IgD-negative memory B cell (primary cell): ENCODE measurements at regions not wholly inside any gene's neighbourhood (a gene's known extent, or its start where the extent isn't known, plus 50 kb on each side); places are given as distances from the start of the nearest gene placed in this dataset.

Experiments
- H3K27ac Mint-ChIP-seq, 3 donors: one replicate each; pipeline ENCODE4 v1.8.0; 2020 to 2022; ENCODE audit warnings: mild to moderate bottlenecking in 3 of 3, mixed read lengths in 3 of 3, moderate library complexity in 1 of 3
- H3K27me3 Mint-ChIP-seq: one replicate; pipeline ENCODE4 v1.8.0; 2021; ENCODE audit warnings: mixed read lengths
- H3K36me3 Mint-ChIP-seq: one replicate; pipeline ENCODE4 v1.8.0; 2020; ENCODE audit warnings: mild to moderate bottlenecking, mixed read lengths
- H3K4me1 Mint-ChIP-seq, 3 donors: one replicate each; pipeline ENCODE4 v1.8.0; 2020 to 2022; ENCODE audit warnings: mixed read lengths in 3 of 3, mild to moderate bottlenecking in 1 of 3
- H3K4me3 Mint-ChIP-seq, 4 donors: one replicate each; pipeline ENCODE4 v1.8.0; 2020 to 2022; ENCODE audit warnings: mild to moderate bottlenecking in 4 of 4, mixed read lengths in 4 of 4, moderate library complexity in 3 of 4
- H3K9me3 Mint-ChIP-seq, 3 donors: one replicate each; pipeline ENCODE4 v1.8.0; 2020 to 2021; ENCODE audit warnings: mixed read lengths in 3 of 3, mild to moderate bottlenecking in 1 of 3

DNA sequence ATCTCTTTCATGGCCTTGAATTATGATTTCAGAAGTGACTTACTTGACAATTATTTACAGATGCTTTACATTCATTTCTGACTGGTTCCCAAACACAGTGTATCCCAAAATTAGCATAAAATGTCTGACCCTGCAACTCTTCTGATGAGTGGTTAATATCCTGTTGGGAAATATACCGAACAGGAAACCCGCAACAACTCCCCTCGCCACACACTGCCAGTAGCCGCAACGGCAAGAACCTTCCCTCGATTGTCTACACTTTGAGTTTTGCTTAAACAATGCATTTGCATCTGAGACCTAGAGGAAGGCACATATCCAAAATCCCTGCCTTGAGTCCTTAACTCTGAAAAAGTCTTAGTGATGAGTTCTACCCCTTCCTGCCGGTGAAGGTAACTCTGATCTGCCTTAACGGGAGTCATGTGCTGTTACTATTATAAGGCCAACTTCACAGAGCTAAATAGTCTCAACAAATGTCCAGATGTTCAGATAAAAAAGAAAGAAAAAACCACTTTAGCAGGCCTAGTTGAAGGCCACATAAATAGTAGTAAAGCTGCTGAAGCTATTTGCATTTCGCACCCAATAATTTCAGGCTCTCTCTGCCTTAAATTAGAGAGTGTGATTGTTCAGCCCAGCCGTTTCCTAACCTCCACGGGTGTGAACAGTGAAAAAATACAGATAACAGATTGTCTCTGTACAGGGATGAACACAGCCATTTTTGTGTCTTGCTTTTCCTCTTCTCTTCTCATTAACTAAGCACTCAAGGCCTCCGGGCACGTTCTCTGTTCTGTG, 321.1 kb downstream of the HS3ST3B1 start:
- H3K4me3 Mint-ChIP-seq, result no peak overlapping the region
- H3K36me3 Mint-ChIP-seq, result no peaks in the 10 kb centered on the region
- H3K27ac Mint-ChIP-seq, result no peak overlapping the region
- H3K27me3 Mint-ChIP-seq, result peaks cover 6% of the 10 kb centered on the region
- H3K4me1 Mint-ChIP-seq, result peaks cover 0 to 1% (median 1%) of the 10 kb centered on the region in 3 donors
- peaks cover 0 to 1% (median 0%) of the 10 kb centered on the region in 3 donors for H3K9me3 Mint-ChIP-seq

DNA sequence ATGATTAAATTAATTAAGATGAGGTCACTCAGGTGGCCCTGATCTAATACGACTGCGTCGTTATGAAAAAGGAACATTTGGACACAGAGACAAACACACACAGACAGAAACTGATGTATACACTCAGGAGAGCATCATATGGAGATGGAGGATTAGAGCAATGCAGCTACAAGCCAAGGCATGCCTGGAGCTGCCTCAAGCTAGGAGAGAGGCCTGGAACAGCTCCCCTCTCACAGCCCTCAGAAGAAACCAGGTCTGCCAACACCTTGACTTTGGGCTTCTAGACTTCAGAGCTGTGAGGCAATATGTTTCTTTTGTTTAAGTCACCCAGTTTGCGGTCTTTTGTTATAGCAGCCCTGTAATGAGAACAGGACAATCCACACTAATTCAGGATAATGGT, 318.9 kb downstream of the HS3ST3B1 start:
- no peak overlapping the region for H3K27ac Mint-ChIP-seq
- no peak overlapping the region for H3K4me3 Mint-ChIP-seq
- H3K36me3 Mint-ChIP-seq, result no peaks in the 10 kb centered on the region
- peaks cover 0 to 1% (median 1%) of the 10 kb centered on the region in 3 donors for H3K4me1 Mint-ChIP-seq
- peaks cover 0 to 1% (median 0%) of the 10 kb centered on the region in 3 donors for H3K9me3 Mint-ChIP-seq
- H3K27me3 Mint-ChIP-seq, result peaks cover 5% of the 10 kb centered on the region

DNA sequence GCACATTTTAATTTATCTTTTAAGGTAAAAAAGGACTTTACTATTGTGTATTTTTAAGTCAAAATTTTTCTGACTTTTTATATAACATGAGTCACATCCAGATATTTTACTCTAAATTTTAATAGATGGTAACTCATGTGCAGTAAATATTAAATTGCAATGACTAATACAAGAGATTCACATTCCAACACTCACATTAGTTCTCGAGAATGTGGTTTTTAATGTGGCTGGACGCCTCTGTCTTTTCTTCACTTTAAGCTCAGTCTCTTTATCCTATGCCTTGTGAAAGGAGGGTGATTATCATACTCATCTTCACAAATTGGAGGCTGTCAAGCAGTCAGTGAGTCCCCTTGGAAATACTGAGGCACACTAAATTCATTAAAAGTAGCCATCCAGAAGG, 315.6 kb downstream of the HS3ST3B1 start:
- Mint-ChIP-seq H3K27ac (no peak overlapping the region), H3K27me3 (peaks cover 4% of the 10 kb centered on the region), H3K4me1 (peaks cover 0 to 4% (median 0%) of the 10 kb centered on the region in 3 donors), H3K36me3 (no peaks in the 10 kb centered on the region), H3K4me3 (no peak overlapping the region), H3K9me3 (peaks cover 0 to 8% (median 6%) of the 10 kb centered on the region in 3 donors)

DNA sequence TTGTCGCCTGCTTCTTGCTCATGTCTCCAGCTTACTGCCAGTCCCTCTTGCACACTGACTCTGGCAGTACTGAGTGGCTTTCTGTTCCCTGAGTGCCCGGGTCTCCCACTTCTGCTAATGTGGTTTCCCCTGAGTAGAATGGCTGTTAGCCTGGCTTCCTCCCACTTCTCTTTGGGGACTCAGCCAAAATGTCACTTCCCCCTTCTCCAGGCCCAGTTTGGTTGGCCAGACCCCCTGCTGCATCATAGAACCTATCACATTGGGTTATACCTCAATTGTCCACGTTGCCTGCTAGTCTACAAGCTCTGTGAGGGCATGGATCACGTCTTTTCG, 304.4 kb downstream of the HS3ST3B1 start:
- peak overlapping the region; percentile 59 to 93 (median 60) for H3K27ac Mint-ChIP-seq
- H3K4me3 Mint-ChIP-seq, result peak overlapping the region; percentile 42 to 86 (median 68)

DNA sequence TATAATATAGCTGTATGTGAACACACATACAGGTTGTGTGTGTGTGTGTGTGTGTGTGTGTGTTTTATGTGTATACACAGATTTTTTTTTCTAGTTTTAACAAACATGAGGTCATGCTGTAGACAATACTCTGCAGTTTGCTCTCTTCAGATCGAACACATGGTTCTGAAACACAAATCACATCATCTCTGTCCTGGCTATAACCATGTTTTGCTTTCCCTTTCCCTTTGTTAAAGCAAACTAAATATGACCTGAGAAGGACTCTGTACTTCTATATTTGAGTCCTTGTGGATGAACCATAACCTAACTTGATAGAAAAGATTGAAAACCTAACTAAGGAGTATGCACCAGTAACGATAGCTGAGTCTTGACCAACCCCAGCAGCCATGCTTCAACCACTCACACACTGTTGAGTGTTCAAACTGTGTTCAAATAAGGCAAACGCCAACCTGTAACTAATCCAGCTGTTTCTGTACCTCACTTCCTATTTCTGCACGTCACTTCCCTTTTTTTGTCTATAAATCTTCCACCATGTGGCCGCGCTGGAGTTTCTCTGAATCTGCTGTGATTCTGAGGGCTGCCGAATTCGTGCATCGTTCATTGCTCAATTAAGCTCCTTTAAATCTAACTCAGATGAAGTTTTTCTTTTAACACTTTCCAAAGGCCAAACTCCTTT, 303.8 kb downstream of the HS3ST3B1 start:
- Mint-ChIP-seq H3K9me3 (peaks cover 7 to 22% (median 11%) of the 10 kb centered on the region in 3 donors), H3K4me1 (peaks cover 7 to 19% (median 9%) of the 10 kb centered on the region in 3 donors), H3K36me3 (peaks cover 3% of the 10 kb centered on the region), H3K27me3 (peaks cover 4% of the 10 kb centered on the region), H3K4me3 (peak overlapping the region; percentile 42 to 86 (median 68)), H3K27ac (peak overlapping the region; percentile 59 to 93 (median 60))

More for the DNA sequence above, 304.4 kb downstream of the HS3ST3B1 start:
- Mint-ChIP-seq H3K27me3 (peaks cover 4% of the 10 kb centered on the region), H3K4me1 (peaks cover 7 to 20% (median 9%) of the 10 kb centered on the region in 3 donors), H3K9me3 (peaks cover 11 to 24% (median 16%) of the 10 kb centered on the region in 3 donors), H3K36me3 (peaks cover 3% of the 10 kb centered on the region)

DNA sequence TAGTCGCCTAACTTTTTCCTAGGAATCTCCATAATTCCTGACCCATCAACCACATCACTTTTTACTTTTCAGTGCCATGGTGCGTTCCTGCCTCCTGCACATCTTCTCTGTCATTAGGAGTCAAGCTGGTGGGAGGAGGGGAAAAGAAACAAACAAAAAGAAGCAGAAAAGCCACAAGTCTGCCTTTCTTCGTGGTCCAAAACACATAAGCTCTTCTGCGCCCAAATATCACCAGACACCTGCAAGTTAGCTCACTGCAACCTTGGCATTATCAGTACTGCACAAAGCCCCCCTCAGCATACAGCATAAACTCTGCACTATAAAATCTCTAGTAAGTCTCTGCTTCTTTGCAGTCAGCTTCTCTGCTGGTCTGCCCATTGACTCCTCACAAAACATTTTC, 295.3 kb downstream of the HS3ST3B1 start:
- H3K27ac Mint-ChIP-seq, result no peak overlapping the region
- peaks cover 0 to 8% (median 2%) of the 10 kb centered on the region in 3 donors for H3K9me3 Mint-ChIP-seq
- H3K4me3 Mint-ChIP-seq, result no peak overlapping the region
- peaks cover 13% of the 10 kb centered on the region for H3K27me3 Mint-ChIP-seq
- no peaks in the 10 kb centered on the region for H3K4me1 Mint-ChIP-seq
- H3K36me3 Mint-ChIP-seq, result no peaks in the 10 kb centered on the region

DNA sequence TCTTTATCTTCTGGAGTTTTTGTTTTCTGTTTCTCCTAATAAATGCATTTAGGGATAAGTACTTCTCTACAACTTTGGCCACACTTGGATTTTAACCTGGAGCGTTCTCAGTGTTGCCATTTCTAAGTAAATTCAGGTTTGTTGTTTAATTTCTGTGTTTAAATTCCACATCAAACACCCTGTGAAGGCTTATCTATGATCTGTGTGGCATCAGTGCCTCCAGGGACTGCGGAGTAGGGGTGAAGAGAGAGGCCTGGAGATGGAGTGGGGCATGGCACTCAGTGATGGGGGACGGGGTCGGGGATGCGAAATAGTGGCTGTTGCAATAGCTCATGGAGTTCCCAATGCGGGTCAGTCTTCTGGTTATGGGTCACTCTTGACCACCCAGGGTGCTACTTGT, 294.8 kb downstream of the HS3ST3B1 start:
- H3K4me1 Mint-ChIP-seq, result no peaks in the 10 kb centered on the region
- H3K27ac Mint-ChIP-seq, result no peak overlapping the region
- no peak overlapping the region for H3K4me3 Mint-ChIP-seq
- peaks cover 0 to 6% (median 2%) of the 10 kb centered on the region in 3 donors for H3K9me3 Mint-ChIP-seq
- peaks cover 13% of the 10 kb centered on the region for H3K27me3 Mint-ChIP-seq
- no peaks in the 10 kb centered on the region for H3K36me3 Mint-ChIP-seq

DNA sequence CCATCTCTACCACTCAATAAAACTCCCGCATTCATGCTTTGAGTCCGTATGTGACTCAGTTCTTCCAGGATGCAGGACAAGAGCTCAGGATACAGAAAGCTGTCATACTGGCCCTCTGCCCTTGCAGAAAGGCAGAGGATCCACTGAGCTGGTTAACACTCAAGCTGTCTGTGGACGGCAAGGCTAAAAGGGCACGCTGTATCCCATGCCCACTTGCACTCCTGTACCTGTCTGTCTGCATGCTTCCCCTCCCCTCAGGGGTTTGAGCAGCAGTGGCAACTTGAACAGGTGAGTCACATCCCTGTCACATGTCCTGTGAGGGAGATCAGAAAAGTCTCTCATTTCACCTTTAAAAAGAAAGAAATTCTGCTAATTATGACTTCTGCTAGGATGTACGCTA, 293.8 kb downstream of the HS3ST3B1 start:
- Mint-ChIP-seq H3K36me3 (no peaks in the 10 kb centered on the region), H3K27ac (no peak overlapping the region), H3K9me3 (peaks cover 0 to 2% (median 0%) of the 10 kb centered on the region in 3 donors), H3K27me3 (peaks cover 13% of the 10 kb centered on the region), H3K4me3 (no peak overlapping the region), H3K4me1 (no peaks in the 10 kb centered on the region)

DNA sequence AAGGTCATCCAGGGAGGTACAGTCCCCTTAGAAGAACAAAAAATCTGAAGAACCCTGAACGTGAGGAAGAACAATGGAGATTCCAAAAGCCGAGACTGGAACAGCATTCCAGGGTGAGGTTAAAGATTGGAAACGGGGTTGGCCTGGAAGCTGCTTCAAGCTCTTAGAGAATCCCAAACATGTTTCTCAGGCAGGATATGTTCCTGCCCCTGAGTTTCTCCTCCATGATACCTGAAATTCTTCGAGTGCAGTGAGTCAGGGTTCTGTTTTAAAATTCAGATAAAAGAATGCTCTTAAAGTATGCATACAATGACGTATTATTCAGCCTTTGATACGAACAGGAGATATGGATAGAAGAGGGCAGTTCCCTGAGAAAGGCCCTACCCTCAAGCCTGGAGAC, 293.1 kb downstream of the HS3ST3B1 start:
- H3K36me3 Mint-ChIP-seq, result no peaks in the 10 kb centered on the region
- H3K4me1 Mint-ChIP-seq, result no peaks in the 10 kb centered on the region
- H3K27me3 Mint-ChIP-seq, result peaks cover 13% of the 10 kb centered on the region

DNA sequence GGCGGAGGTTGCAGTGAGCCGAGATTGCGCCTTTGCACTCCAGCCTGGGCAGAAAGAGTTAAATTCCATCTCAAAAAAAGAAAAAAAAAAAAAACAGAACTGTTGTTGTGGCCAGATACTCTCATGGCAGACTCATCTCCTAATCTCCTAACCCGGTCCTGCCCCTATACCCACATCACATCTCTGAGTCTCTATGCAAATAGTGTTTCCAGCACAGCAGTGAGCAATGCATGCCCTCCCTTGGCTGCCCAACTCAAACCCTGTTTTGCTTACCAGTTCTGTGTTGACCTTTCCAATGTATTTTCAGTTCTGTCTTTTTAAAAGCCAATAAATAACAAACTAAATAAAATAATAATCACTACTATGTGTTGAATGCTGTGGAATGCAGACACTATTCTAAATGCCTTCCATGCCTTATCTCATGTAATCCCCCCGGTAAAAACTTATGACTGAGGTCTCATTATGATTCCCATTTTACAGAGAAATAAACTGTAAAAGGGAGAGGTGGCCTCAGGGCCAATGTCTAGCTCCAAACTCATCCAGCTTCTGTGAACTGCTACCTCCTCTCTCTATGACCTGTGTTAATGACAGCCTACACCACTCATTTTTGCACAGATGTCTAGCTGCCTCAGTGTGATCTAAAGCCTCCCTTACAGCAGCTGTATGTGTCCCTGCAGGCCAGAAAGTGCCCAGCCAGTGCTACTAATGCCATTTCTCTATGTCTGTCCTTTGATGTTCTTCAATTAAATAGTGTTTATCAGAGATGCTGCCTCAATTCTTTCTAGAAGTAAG, 289.8 kb downstream of the HS3ST3B1 start:
- no peaks in the 10 kb centered on the region for H3K4me1 Mint-ChIP-seq
- H3K9me3 Mint-ChIP-seq, result no peaks in the 10 kb centered on the region
- H3K4me3 Mint-ChIP-seq, result no peak overlapping the region
- no peak overlapping the region for H3K27ac Mint-ChIP-seq
- no peaks in the 10 kb centered on the region for H3K36me3 Mint-ChIP-seq
- H3K27me3 Mint-ChIP-seq, result peaks cover 2% of the 10 kb centered on the region

More for the DNA sequence above, 293.1 kb downstream of the HS3ST3B1 start:
- Mint-ChIP-seq H3K9me3 (peaks cover 0 to 2% (median 0%) of the 10 kb centered on the region in 3 donors), H3K4me3 (no peak overlapping the region), H3K27ac (no peak overlapping the region)

DNA sequence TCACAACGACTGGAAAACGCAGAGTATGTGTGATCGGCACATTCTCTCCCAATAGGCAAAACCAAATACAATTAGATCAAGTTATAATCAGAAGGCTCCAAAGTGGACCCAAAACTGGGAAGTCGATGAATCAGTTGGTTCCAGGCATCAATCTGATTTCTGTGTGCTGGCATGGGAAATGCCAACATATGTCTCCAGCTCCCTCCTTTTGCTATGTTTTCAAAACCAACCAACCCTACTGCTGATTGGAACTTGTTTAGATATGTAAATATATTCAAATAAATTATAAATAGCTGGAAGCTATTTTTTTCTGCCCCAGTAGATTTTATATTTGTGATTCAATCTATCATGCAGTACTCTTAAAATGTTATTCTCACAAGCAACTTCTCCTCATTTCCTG, 284.2 kb downstream of the HS3ST3B1 start:
- Mint-ChIP-seq H3K4me1 (no peaks in the 10 kb centered on the region), H3K4me3 (no peak overlapping the region), H3K36me3 (no peaks in the 10 kb centered on the region), H3K27me3 (no peaks in the 10 kb centered on the region), H3K9me3 (no peaks in the 10 kb centered on the region), H3K27ac (no peak overlapping the region)

DNA sequence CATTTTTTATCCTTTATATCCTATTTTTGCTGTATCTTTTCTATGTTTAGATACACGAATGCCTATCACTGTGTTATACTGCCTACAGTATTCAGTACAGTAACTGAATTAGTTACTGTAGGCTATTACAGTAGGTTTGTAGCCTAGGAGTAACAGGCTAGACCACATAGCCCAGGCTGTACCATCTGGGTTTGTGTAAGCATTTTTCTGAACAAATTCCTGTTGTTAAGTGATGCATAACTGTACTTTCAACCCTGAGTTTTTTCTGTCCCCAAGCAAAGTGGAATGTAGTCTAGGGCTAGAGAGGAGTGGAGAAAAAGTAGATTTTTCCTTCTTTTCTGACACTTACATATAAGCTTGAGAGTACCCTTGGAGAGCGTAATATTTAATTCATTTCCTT, 282.1 kb downstream of the HS3ST3B1 start:
- Mint-ChIP-seq H3K36me3 (no peaks in the 10 kb centered on the region), H3K9me3 (no peaks in the 10 kb centered on the region), H3K4me3 (no peak overlapping the region), H3K27me3 (no peaks in the 10 kb centered on the region), H3K27ac (no peak overlapping the region), H3K4me1 (no peaks in the 10 kb centered on the region)

DNA sequence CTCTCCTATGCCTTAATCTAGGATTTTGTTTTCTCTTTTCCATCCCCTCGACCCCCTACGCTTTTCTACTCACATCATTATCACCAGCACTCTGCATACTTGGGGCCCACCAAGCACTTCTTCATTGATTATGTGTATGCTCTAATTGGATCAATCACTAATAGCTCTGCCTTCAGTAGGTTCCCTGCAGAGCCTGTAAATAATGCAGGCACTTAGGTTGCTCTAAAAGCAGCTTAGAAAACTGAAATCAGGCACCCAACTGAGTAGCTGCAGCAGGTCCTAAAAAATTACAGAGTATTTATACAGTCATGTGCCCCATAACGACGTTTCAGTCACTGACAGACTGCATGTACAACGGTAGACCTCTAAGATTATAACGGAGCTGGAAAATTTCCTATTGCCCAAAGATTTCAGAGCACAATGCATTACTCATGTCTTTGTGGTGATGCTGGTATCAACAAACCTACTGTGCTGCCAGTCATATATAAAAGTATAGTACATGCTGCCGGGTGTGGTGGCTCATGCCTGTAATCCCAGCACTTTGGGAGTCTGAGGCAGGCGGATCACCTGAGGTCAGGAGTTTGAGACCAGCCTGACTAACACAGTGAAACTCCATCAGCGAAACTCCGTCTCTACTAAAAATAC, 280.4 kb downstream of the HS3ST3B1 start:
- H3K27me3 Mint-ChIP-seq, result no peaks in the 10 kb centered on the region
- no peaks in the 10 kb centered on the region for H3K36me3 Mint-ChIP-seq
- H3K9me3 Mint-ChIP-seq, result no peaks in the 10 kb centered on the region
- H3K4me3 Mint-ChIP-seq, result no peak overlapping the region
- no peaks in the 10 kb centered on the region for H3K4me1 Mint-ChIP-seq
- no peak overlapping the region for H3K27ac Mint-ChIP-seq

DNA sequence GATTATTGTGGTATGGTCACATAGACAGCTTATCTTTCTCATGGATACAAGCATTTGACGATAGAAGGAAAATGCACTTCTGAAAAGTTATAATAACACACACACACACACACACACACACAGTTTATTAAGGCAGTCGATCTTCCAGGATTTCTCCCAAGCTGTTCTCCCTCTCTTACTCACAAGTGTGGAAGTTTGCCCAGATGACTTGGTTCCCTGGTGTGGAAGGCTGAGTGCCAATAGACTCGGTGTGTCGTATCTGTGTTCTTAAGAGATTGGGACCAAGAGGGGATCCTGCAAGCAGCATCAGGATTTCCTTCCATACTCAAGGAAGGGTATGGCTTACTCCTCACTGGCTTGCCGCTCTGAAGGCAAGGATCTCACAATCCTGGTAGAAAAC, 279.6 kb downstream of the HS3ST3B1 start:
- Mint-ChIP-seq H3K36me3 (no peaks in the 10 kb centered on the region), H3K9me3 (no peaks in the 10 kb centered on the region), H3K4me1 (no peaks in the 10 kb centered on the region), H3K4me3 (no peak overlapping the region), H3K27ac (peak overlapping the region in 1 of 3 donors; percentile 14), H3K27me3 (no peaks in the 10 kb centered on the region)

DNA sequence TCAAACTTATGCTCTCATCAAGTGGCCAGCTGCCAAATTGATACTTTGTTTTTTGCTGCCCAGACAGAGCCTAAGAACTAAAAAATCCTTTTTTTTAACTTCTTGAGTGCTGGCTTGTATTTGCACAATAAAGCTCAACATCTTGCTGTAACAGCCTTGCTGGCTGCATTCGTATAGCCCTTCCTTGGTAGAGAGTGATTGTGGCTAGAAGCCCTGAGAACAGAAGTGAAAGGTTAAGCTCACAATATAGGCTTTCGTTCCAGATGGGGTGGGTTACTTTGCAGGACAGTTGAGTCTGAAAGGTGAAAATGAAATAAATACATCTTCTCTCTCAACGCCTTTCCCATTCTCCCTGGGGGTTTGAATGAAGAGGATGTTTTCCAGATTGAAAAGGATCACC, 278.8 kb downstream of the HS3ST3B1 start:
- peak overlapping the region in 1 of 3 donors; percentile 14 for H3K27ac Mint-ChIP-seq
- H3K27me3 Mint-ChIP-seq, result no peaks in the 10 kb centered on the region
- no peaks in the 10 kb centered on the region for H3K36me3 Mint-ChIP-seq
- no peaks in the 10 kb centered on the region for H3K9me3 Mint-ChIP-seq
- no peak overlapping the region for H3K4me3 Mint-ChIP-seq
- H3K4me1 Mint-ChIP-seq, result no peaks in the 10 kb centered on the region
